RWPE1 (cell line): ENCODE measurements at regions not wholly inside any gene's neighbourhood (a gene's known extent, or its start where the extent isn't known, plus 50 kb on each side); places are given as distances from the start of the nearest gene placed in this dataset.

Experiments used
- CTCF ChIA-PET: fragments of 350-600 bp; sonication (Branson Sonifier 250); formaldehyde crosslinking; extraction: SDS; loops from one replicate; lab custom pipeline; 2021; lab: Yijun Ruan, JAX
- POLR2A ChIA-PET: fragments of 400-600 bp; formaldehyde crosslinking; extraction: SDS; loops from one replicate; lab custom pipeline; 2020; ENCODE audit warnings: antibody characterized with exemption; ENCODE audit not compliant: low non-redundant PET; lab: Yijun Ruan, JAX
- DNase-seq: peaks from one replicate; pipeline ENCODE4 v3.0.0; 2012; ENCODE audit warnings: low spot score
- H3K27ac ChIP-seq: fragments of 450-650 bp; 2 replicates; pipeline ENCODE4 v1.5.1; 2017
- CTCF ChIP-seq: fragments of 450-650 bp; conservative IDR thresholded peaks from 2 replicates; pipeline ENCODE4 v1.5.1; 2017; ENCODE audit warnings: low read depth, mild to moderate bottlenecking

- no peak for DNase-seq
- POLR2A ChIA-PET: no interaction called here
- CTCF ChIA-PET: interaction anchor here (0.6 kb wide), 2 partner anchors 41 to 707 kb away, joined by 4 to 8 read pairs; no protein-coding TSS in a partner anchor
- H3K27ac ChIP-seq: no peak overlapping the region
- TF ChIP-seq CTCF: no peak
These were observed 342.4 kb upstream of the CD180 start for GRCh38 chr5:67538855-67539506.

- no peak overlapping the region for H3K27ac ChIP-seq
- TF ChIP-seq CTCF: no peak
- CTCF ChIA-PET: interaction anchor here (0.6 to 0.9 kb wide), 3 partner anchors 10 to 1024 kb away, joined by 3 to 4 read pairs (median 3); no protein-coding TSS in a partner anchor
- DNase-seq: no peak
- POLR2A ChIA-PET: no interaction called here
These were observed 341.0 kb upstream of the CD180 start for GRCh38 chr5:67537439-67538148.

- ChIA-PET CTCF (interaction anchor here (0.6 to 0.9 kb wide), 3 partner anchors 11 to 484 kb away, joined by 3 to 4 read pairs (median 3); no protein-coding TSS in a partner anchor), POLR2A (no interaction called here)
- no peak overlapping the region for H3K27ac ChIP-seq
- no peak for TF ChIP-seq CTCF
- DNase-seq: no peak
These were observed 340.3 kb upstream of the CD180 start for GRCh38 chr5:67536866-67537265.

GRCh38 chr5:67530609-67531255 lies 334.1 kb upstream of the CD180 start:
- no peak for TF ChIP-seq CTCF
- H3K27ac ChIP-seq: no peak overlapping the region
- no peak for DNase-seq
- ChIA-PET POLR2A (no interaction called here), CTCF (no interaction called here)

- CTCF ChIA-PET: no interaction called here
- no peak for TF ChIP-seq CTCF
These were observed 332.4 kb upstream of the CD180 start for GRCh38 chr5:67528953-67529352.

GRCh38 chr5:67526793-67527192 lies 330.2 kb upstream of the CD180 start:
- no peak for DNase-seq
- no peak overlapping the region for H3K27ac ChIP-seq
- TF ChIP-seq CTCF: no peak
- CTCF ChIA-PET: no interaction called here
- POLR2A ChIA-PET: no interaction called here

More at GRCh38 chr5:67528953-67529352, 332.4 kb upstream of the CD180 start:
- DNase-seq: no peak
- POLR2A ChIA-PET: interaction anchor here (0.6 kb wide), 1 partner anchor 11 kb away, joined by 3 read pairs; no protein-coding TSS in a partner anchor
- H3K27ac ChIP-seq: no peak overlapping the region
